ENCODE measurements at regions not wholly inside any gene's neighbourhood (a gene's known extent, or its start where the extent isn't known, plus 50 kb on each side); places are given as distances from the start of the nearest gene placed in this dataset.

DNA sequence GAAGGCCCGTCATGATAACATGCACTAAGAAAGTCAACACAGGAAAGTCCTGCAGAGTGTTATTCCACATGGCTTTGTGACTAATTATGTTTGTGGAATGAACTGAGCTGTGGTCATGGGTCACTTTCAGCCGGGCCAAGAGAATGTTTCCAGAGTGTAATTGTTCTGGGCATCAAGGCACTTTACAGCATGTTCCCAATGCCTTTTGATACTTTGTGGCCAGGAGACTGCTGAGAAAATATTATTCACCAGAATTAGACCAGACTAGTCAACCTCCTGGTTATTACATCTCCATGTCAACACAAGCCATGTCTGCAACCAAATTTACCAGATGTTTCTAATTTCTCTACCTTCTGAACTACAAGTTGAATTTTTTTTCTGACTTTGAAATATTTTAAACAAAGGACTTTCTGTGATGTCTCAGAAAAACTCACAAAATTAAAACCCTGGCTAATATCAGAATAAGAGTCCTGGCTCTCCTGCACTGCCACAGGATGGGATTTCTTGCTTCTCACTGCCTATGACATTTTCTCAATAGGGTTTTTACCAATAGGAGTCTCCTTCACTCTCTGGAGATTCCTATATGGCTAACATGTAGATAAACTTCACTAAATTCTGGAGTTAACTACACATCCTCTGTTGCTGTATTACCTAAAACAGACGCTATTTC, 90.6 kb upstream of the WDR75 start:
- TF ChIP-seq, protein P1, sequence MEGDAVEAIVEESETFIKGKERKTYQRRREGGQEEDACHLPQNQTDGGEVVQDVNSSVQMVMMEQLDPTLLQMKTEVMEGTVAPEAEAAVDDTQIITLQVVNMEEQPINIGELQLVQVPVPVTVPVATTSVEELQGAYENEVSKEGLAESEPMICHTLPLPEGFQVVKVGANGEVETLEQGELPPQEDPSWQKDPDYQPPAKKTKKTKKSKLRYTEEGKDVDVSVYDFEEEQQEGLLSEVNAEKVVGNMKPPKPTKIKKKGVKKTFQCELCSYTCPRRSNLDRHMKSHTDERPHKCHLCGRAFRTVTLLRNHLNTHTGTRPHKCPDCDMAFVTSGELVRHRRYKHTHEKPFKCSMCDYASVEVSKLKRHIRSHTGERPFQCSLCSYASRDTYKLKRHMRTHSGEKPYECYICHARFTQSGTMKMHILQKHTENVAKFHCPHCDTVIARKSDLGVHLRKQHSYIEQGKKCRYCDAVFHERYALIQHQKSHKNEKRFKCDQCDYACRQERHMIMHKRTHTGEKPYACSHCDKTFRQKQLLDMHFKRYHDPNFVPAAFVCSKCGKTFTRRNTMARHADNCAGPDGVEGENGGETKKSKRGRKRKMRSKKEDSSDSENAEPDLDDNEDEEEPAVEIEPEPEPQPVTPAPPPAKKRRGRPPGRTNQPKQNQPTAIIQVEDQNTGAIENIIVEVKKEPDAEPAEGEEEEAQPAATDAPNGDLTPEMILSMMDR (IDR thresholded peaks at IDR 0.05) = no peak
- TF ChIP-seq ZFX (IDR thresholded peaks at IDR 0.05; ENCODE audit: borderline replicate concordance) = no peak

Measured in 22Rv1 (cell line).